GM06990 (cell line): ENCODE measurements at regions not wholly inside any gene's neighbourhood (a gene's known extent, or its start where the extent isn't known, plus 50 kb on each side); places are given as distances from the start of the nearest gene placed in this dataset.

Experiments used
- DNase-seq: peaks from one replicate; pipeline ENCODE4 v3.0.0-alpha.2; 2011; ENCODE audit not compliant: insufficient read length; ENCODE audit errors: extremely low read depth
- H3K27me3 ChIP-seq: replicated peaks from 2 replicates; pipeline ENCODE4 v1.6.0; 2011; ENCODE audit warnings: low read length; ENCODE audit not compliant: control insufficient read depth, insufficient read depth
- H3K36me3 ChIP-seq: 2 replicates; pipeline ENCODE4 v1.5.1; 2011; ENCODE audit warnings: low read length; ENCODE audit not compliant: control insufficient read depth, insufficient read depth
- H3K4me3 ChIP-seq: replicated peaks from 2 replicates; pipeline ENCODE4 v1.5.1; 2011; ENCODE audit warnings: low read depth, mild to moderate bottlenecking, control low read depth, low read length
- CTCF ChIP-seq: IDR thresholded peaks from 2 replicates; pipeline ENCODE4 v1.5.1; 2011; ENCODE audit warnings: low read length, control low read depth, mild to moderate bottlenecking, inconsistent platforms; ENCODE audit not compliant: insufficient read depth, poor library complexity, severe bottlenecking

- DNase-seq, result no peak
- no peaks in the 10 kb centered on the region for H3K36me3 ChIP-seq
- H3K27me3 ChIP-seq, result no peaks in the 10 kb centered on the region; the same call in 1 of the 2 replicates
- TF ChIP-seq CTCF, result no peak
- H3K4me3 ChIP-seq, result no peak overlapping the region
These were observed 57.4 kb upstream of the HECTD2 start for GRCh38 chr10:91352760-91353159.

- Histone ChIP-seq H3K4me3 (no peak overlapping the region), H3K27me3 (no peaks in the 10 kb centered on the region; the same call in 1 of the 2 replicates), H3K36me3 (no peaks in the 10 kb centered on the region)
- TF ChIP-seq CTCF, result no peak
- no peak for DNase-seq
These were observed 55.7 kb upstream of the HECTD2 start for GRCh38 chr10:91354166-91355075.

- H3K36me3 ChIP-seq, result no peaks in the 10 kb centered on the region
- H3K27me3 ChIP-seq, result no peaks in the 10 kb centered on the region; the same call in 1 of the 2 replicates
- no peak for TF ChIP-seq CTCF
- no peak for DNase-seq
- no peak overlapping the region for H3K4me3 ChIP-seq
These were observed 54.1 kb upstream of the HECTD2 start for GRCh38 chr10:91355998-91356397.

- Histone ChIP-seq H3K4me3 (no peak overlapping the region), H3K36me3 (no peaks in the 10 kb centered on the region), H3K27me3 (no peaks in the 10 kb centered on the region; the same call in 1 of the 2 replicates)
- DNase-seq, result no peak
- no peak for TF ChIP-seq CTCF
These were observed 52.6 kb upstream of the HECTD2 start for GRCh38 chr10:91357497-91357896.
